ENCODE measurements at regions not wholly inside any gene's neighbourhood (a gene's known extent, or its start where the extent isn't known, plus 50 kb on each side); places are given as distances from the start of the nearest gene placed in this dataset.

- TF ChIP-seq EZH2 (IDR thresholded peaks at IDR 0.05; ENCODE audit: low read length) (no peak), CTCF (optimal IDR thresholded peaks at IDR 0.05 in 1 of 3, IDR thresholded peaks at IDR 0.05 in 1 of 3, conservative IDR thresholded peaks at IDR 0.05 in 1 of 3; ENCODE audit: extremely low read depth in 1 of 3, insufficient read depth in 2 of 3, low read length in 3 of 3) (no peak)
- Histone ChIP-seq H3K4me2 (ENCODE audit: control insufficient read depth, extremely low read depth, insufficient read depth, low read depth, low read length) (no peak overlapping the region), H3K9me1 (ENCODE audit: control insufficient read depth, extremely low read depth, insufficient read depth, low read length) (no peaks in the 10 kb centered on the region), H3K27me3 (ENCODE audit: control insufficient read depth, extremely low read depth, insufficient read depth, low read length) (no peaks in the 10 kb centered on the region), H3K4me3 (ENCODE audit: control insufficient read depth in 2 of 3, extremely low read depth in 1 of 3, insufficient read depth in 2 of 3, low read depth in 1 of 3, low read length in 3 of 3) (no peak overlapping the region), H3K36me3 (ENCODE audit: control insufficient read depth in 2 of 2, extremely low read depth in 1 of 2, insufficient read depth in 2 of 2, low read length in 2 of 2) (no peaks in the 10 kb centered on the region), H4K20me1 (ENCODE audit: control insufficient read depth, extremely low read depth, insufficient read depth, low read length) (no peaks in the 10 kb centered on the region), H3K27ac (ENCODE audit: control insufficient read depth, insufficient read depth, low read length) (no peak overlapping the region), H3K9ac (ENCODE audit: control insufficient read depth, extremely low read depth, insufficient read depth, low read length) (no peak overlapping the region), H2AFZ (ENCODE audit: control insufficient read depth, low read length) (no peak overlapping the region), H3K4me1 (ENCODE audit: control insufficient read depth, extremely low read depth, insufficient read depth, low read length) (no peaks in the 10 kb centered on the region), H3K9me3 (ENCODE audit: control insufficient read depth, low read depth, low read length) (no peaks in the 10 kb centered on the region), H3K79me2 (ENCODE audit: control insufficient read depth, insufficient read depth, low read length) (no peaks in the 10 kb centered on the region)
- dilution Hi-C loops (cut with MboI; ENCODE audit: extremely low pct_ligation_motif_present, low sequenced_read_pairs): no loop called here
- DNase-seq (ENCODE audit: low read depth, low spot score) (no peak), FAIRE-seq (no peak)
Observed at GRCh38 chr6:163889904-163890514, 475.5 kb downstream of the QKI start.

- H3K36me3 ChIP-seq (ENCODE audit: control insufficient read depth in 2 of 2, extremely low read depth in 1 of 2, insufficient read depth in 2 of 2, low read length in 2 of 2): no peaks in the 10 kb centered on the region
Observed at GRCh38 chr6:163888030-163888819, 473.7 kb downstream of the QKI start.

More at GRCh38 chr6:163888030-163888819, 473.7 kb downstream of the QKI start:
- dilution Hi-C loops (cut with MboI; ENCODE audit: extremely low pct_ligation_motif_present, low sequenced_read_pairs): no loop called here
- Histone ChIP-seq H3K9me3 (ENCODE audit: control insufficient read depth, low read depth, low read length) (no peaks in the 10 kb centered on the region), H2AFZ (ENCODE audit: control insufficient read depth, low read length) (no peak overlapping the region), H3K4me1 (ENCODE audit: control insufficient read depth, extremely low read depth, insufficient read depth, low read length) (no peaks in the 10 kb centered on the region), H3K9ac (ENCODE audit: control insufficient read depth, extremely low read depth, insufficient read depth, low read length) (no peak overlapping the region), H3K9me1 (ENCODE audit: control insufficient read depth, extremely low read depth, insufficient read depth, low read length) (no peaks in the 10 kb centered on the region), H3K79me2 (ENCODE audit: control insufficient read depth, insufficient read depth, low read length) (no peaks in the 10 kb centered on the region), H4K20me1 (ENCODE audit: control insufficient read depth, extremely low read depth, insufficient read depth, low read length) (no peaks in the 10 kb centered on the region), H3K4me3 (ENCODE audit: control insufficient read depth in 2 of 3, extremely low read depth in 1 of 3, insufficient read depth in 2 of 3, low read depth in 1 of 3, low read length in 3 of 3) (no peak overlapping the region), H3K27ac (ENCODE audit: control insufficient read depth, insufficient read depth, low read length) (no peak overlapping the region), H3K4me2 (ENCODE audit: control insufficient read depth, extremely low read depth, insufficient read depth, low read depth, low read length) (no peak overlapping the region), H3K27me3 (ENCODE audit: control insufficient read depth, extremely low read depth, insufficient read depth, low read length) (no peaks in the 10 kb centered on the region)
- DNase-seq (ENCODE audit: low read depth, low spot score) (no peak), FAIRE-seq (no peak)
- no peak for TF ChIP-seq EZH2 (IDR thresholded peaks at IDR 0.05; ENCODE audit: low read length)
- TF ChIP-seq CTCF (optimal IDR thresholded peaks at IDR 0.05 in 1 of 3, IDR thresholded peaks at IDR 0.05 in 1 of 3, conservative IDR thresholded peaks at IDR 0.05 in 1 of 3; ENCODE audit: extremely low read depth in 1 of 3, insufficient read depth in 2 of 3, low read length in 3 of 3): no peak

All from keratinocyte (primary cell).